H1 (cell line): ENCODE measurements at regions not wholly inside any gene's neighbourhood (a gene's known extent, or its start where the extent isn't known, plus 50 kb on each side); places are given as distances from the start of the nearest gene placed in this dataset.

ENCODE experiments used
- CTCF ChIA-PET: fragments of 300-600 bp; sonication (Branson Sonifier 250); formaldehyde crosslinking; loops from one replicate; lab custom pipeline; 2021; ENCODE audit not compliant: partially characterized antibody; lab: Charles Lee
- POLR2A ChIA-PET: fragments of 300-600 bp; sonication (Branson Sonifier 250); formaldehyde crosslinking; loops from one replicate; lab custom pipeline; 2021; ENCODE audit warnings: inconsistent platforms; ENCODE audit not compliant: partially characterized antibody; lab: Charles Lee
- DNase-seq, 2 experiments: peaks; one replicate each; pipeline versions ENCODE4 v3.0.0 to v3.0.0-alpha.2; 2010 to 2022; ENCODE audit warnings: low spot score in 2 of 2, low read depth in 1 of 2, mixed read lengths in 1 of 2
- FAIRE-seq: peaks from 2 replicates; lab custom pipeline; 2011; peaks lifted over from hg19 to GRCh38; lab: Jason Lieb, UNC
- H2AFZ ChIP-seq: 2 replicates; pipeline ENCODE4 v1.8.1; 2012; ENCODE audit warnings: low read length, inconsistent platforms
- H2AK5ac ChIP-seq: 2 replicates; pipeline ENCODE4 v1.6.1; 2013; ENCODE audit warnings: low read depth, low read length
- H2BK120ac ChIP-seq: replicated peaks from 2 replicates; pipeline ENCODE3; 2013; ENCODE audit warnings: low read depth, low read length, inconsistent platforms
- H2BK12ac ChIP-seq: 2 replicates; pipeline ENCODE4 v1.6.1; 2013; ENCODE audit warnings: low read depth, low read length
- H2BK15ac ChIP-seq: 2 replicates; pipeline ENCODE4 v1.6.1; 2013; ENCODE audit warnings: low read length
- H2BK20ac ChIP-seq: 2 replicates; pipeline ENCODE4 v1.6.1; 2013; ENCODE audit warnings: low read length
- H2BK5ac ChIP-seq: 2 replicates; pipeline ENCODE4 v1.6.1; 2013; ENCODE audit warnings: low read depth, low read length
- H3K14ac ChIP-seq: 2 replicates; pipeline ENCODE4 v1.6.1; 2013; ENCODE audit warnings: inconsistent platforms; ENCODE audit not compliant: insufficient read length
- H3K18ac ChIP-seq: 2 replicates; pipeline ENCODE4 v1.6.1; 2013; ENCODE audit warnings: low read length; ENCODE audit errors: extremely low read depth
- H3K23ac ChIP-seq: 2 replicates; pipeline ENCODE4 v1.6.1; 2013; ENCODE audit warnings: inconsistent platforms; ENCODE audit not compliant: insufficient read length
- H3K23me2 ChIP-seq: 2 replicates; pipeline ENCODE4 v1.6.1; 2013; ENCODE audit warnings: low read depth, low read length
- H3K27ac ChIP-seq: 2 replicates; pipeline ENCODE4 v1.6.1; 2011; ENCODE audit warnings: low read depth, low read length, inconsistent platforms
- H3K27me3 ChIP-seq, 4 experiments: replicated peaks in 1 of 4; 1 replicate in 1 of 4; 2 replicates in 3 of 4; pipeline versions ENCODE4 v1.6.1 to v1.8.1; 2011 to 2013; ENCODE audit warnings: low read length in 3 of 4, mild to moderate bottlenecking in 3 of 4, inconsistent platforms in 2 of 4, mixed read lengths in 2 of 4, moderate library complexity in 1 of 4; ENCODE audit not compliant: control insufficient read depth in 3 of 4, insufficient read depth in 3 of 4; ENCODE audit errors: extremely low read depth in 1 of 4
- H3K36me3 ChIP-seq, 4 experiments: 2 replicates each; pipeline versions ENCODE4 v1.6.1 to v1.8.1; 2011 to 2013; ENCODE audit warnings: mild to moderate bottlenecking in 4 of 4, low read length in 3 of 4, moderate library complexity in 2 of 4, control low read depth in 1 of 4, inconsistent platforms in 1 of 4; ENCODE audit not compliant: insufficient read depth in 4 of 4, control insufficient read depth in 2 of 4
- H3K4ac ChIP-seq: replicated peaks from 2 replicates; pipeline ENCODE3; 2013; ENCODE audit warnings: low read length, low read depth, mixed read lengths, inconsistent platforms; ENCODE audit not compliant: insufficient read length
- H3K4me1 ChIP-seq, 4 experiments: replicated peaks in 1 of 4; 1 replicate in 1 of 4; 2 replicates in 3 of 4; pipeline versions ENCODE4 v1.6.1 to v1.8.1; 2011 to 2013; ENCODE audit warnings: low read length in 3 of 4, inconsistent platforms in 2 of 4, mixed read lengths in 1 of 4; ENCODE audit not compliant: insufficient read depth in 4 of 4, control insufficient read depth in 3 of 4
- H3K4me2 ChIP-seq, 2 experiments: 2 replicates each; pipeline versions ENCODE4 v1.6.1 to v1.8.1; 2011 to 2013; ENCODE audit warnings: low read depth in 2 of 2, low read length in 2 of 2, control low read depth in 1 of 2, inconsistent platforms in 1 of 2, mild to moderate bottlenecking in 1 of 2; ENCODE audit not compliant: insufficient read depth in 1 of 2
- H3K4me3 ChIP-seq, 4 experiments: fragments of 200-600, 300-600 bp in 1 of 4; sonication (generic), shearing (Covaris generic), sonication (Bioruptor Twin) in 1 of 4; 2 replicates each; pipeline versions ENCODE4 v1.5.1 to v1.8.1; 2011 to 2016; ENCODE audit warnings: low read length in 4 of 4, low read depth in 3 of 4, control low read depth in 2 of 4, inconsistent platforms in 2 of 4, mild to moderate bottlenecking in 2 of 4, mixed read lengths in 1 of 4, moderate library complexity in 1 of 4; ENCODE audit not compliant: insufficient read depth in 2 of 4; ENCODE audit errors: extremely low read depth in 1 of 4
- H3K56ac ChIP-seq: replicated peaks from 2 replicates; pipeline ENCODE3; 2013; ENCODE audit warnings: low read depth, mild to moderate bottlenecking, mixed read lengths, low read length, inconsistent platforms; ENCODE audit not compliant: insufficient read length
- H3K79me1 ChIP-seq: 2 replicates; pipeline ENCODE4 v1.6.1; 2013; ENCODE audit warnings: low read depth, low read length, control low read depth
- H3K79me2 ChIP-seq, 2 experiments: 2 replicates each; pipeline versions ENCODE4 v1.6.1 to v1.8.1; 2012 to 2013; ENCODE audit warnings: low read length in 2 of 2, mild to moderate bottlenecking in 2 of 2, inconsistent platforms in 1 of 2; ENCODE audit not compliant: insufficient read depth in 2 of 2, control insufficient read depth in 1 of 2
- H3K9ac ChIP-seq, 4 experiments: replicated peaks in 1 of 4; 1 replicate in 1 of 4; 2 replicates in 3 of 4; pipeline versions ENCODE4 v1.6.1 to v1.8.1; 2011 to 2013; ENCODE audit warnings: low read depth in 3 of 4, low read length in 3 of 4, control low read depth in 2 of 4, mild to moderate bottlenecking in 2 of 4, moderate library complexity in 2 of 4, inconsistent platforms in 1 of 4; ENCODE audit errors: extremely low read depth in 1 of 4
- H3K9me3 ChIP-seq, 2 experiments: 2 replicates each; pipeline versions ENCODE4 v1.6.1 to v1.8.1; 2012 to 2013; ENCODE audit warnings: mild to moderate bottlenecking in 2 of 2, moderate library complexity in 2 of 2, control low read depth in 1 of 2, inconsistent platforms in 1 of 2, low read depth in 1 of 2, low read length in 1 of 2, mixed read lengths in 1 of 2; ENCODE audit not compliant: insufficient read depth in 2 of 2
- H4K20me1 ChIP-seq, 2 experiments: replicated peaks in 1 of 2; 2 replicates each; pipeline versions ENCODE3 to v1.8.1; 2011 to 2013; ENCODE audit warnings: inconsistent platforms in 2 of 2, low read length in 2 of 2, mild to moderate bottlenecking in 1 of 2; ENCODE audit not compliant: insufficient read depth in 2 of 2, control insufficient read depth in 1 of 2
- H4K5ac ChIP-seq: 2 replicates; pipeline ENCODE4 v1.6.1; 2013; ENCODE audit warnings: low read length, low read depth, mixed read lengths, inconsistent platforms; ENCODE audit not compliant: insufficient read length
- H4K8ac ChIP-seq: 2 replicates; pipeline ENCODE4 v1.8.0; 2013; ENCODE audit warnings: mild to moderate bottlenecking, moderate library complexity, low read length, inconsistent platforms; ENCODE audit not compliant: insufficient read depth; ENCODE audit errors: extremely low read depth
- H4K91ac ChIP-seq: replicated peaks from 2 replicates; pipeline ENCODE3; 2013; ENCODE audit warnings: low read length, mixed read lengths, inconsistent platforms; ENCODE audit not compliant: insufficient read length
- ATF2 ChIP-seq: IDR thresholded peaks from 2 replicates; pipeline ENCODE4 v1.6.1; 2012; ENCODE audit warnings: low read length, inconsistent platforms
- BRCA1 ChIP-seq: IDR thresholded peaks from 2 replicates; pipeline ENCODE4 v1.6.1; 2012; ENCODE audit warnings: low read depth, low read length, improper control_type of control experiment
- EP300 ChIP-seq, 2 experiments: IDR thresholded peaks; 1 replicate in 1 of 2; 2 replicates in 1 of 2; pipeline ENCODE4 v1.6.1; 2011 to 2012; ENCODE audit warnings: low read depth in 2 of 2, low read length in 2 of 2, mild to moderate bottlenecking in 2 of 2, borderline replicate concordance in 1 of 2, inconsistent platforms in 1 of 2, moderate library complexity in 1 of 2
- GABPA ChIP-seq: IDR thresholded peaks from 2 replicates; pipeline ENCODE4 v1.6.1; 2011; ENCODE audit warnings: mild to moderate bottlenecking, low read length, moderate library complexity, borderline replicate concordance; ENCODE audit not compliant: insufficient read depth
- JUND ChIP-seq: IDR thresholded peaks from 2 replicates; pipeline ENCODE4 v1.6.1; 2011; ENCODE audit warnings: mild to moderate bottlenecking, improper control_type of control experiment, low read length
- KDM4A ChIP-seq: IDR thresholded peaks from one replicate; pipeline ENCODE4 v1.7.1; 2012; ENCODE audit warnings: low read depth, mild to moderate bottlenecking, moderate library complexity, low read length, inconsistent platforms; ENCODE audit not compliant: severe bottlenecking
- NANOG ChIP-seq: IDR thresholded peaks from 2 replicates; pipeline ENCODE4 v1.6.1; 2011; ENCODE audit warnings: low read length, low read depth, mild to moderate bottlenecking, inconsistent platforms; ENCODE audit not compliant: insufficient read depth, poor library complexity, severe bottlenecking
- PHF8 ChIP-seq: fragments of 200-600 bp; sonication (generic); conservative IDR thresholded peaks from 2 replicates; pipeline ENCODE4 v1.7.1; 2012; ENCODE audit warnings: low read depth, mild to moderate bottlenecking, inconsistent platforms, low read length, moderate library complexity
- POLR2A ChIP-seq, 2 experiments: IDR thresholded peaks; 1 replicate in 1 of 2; 2 replicates in 1 of 2; pipeline ENCODE4 v1.6.1; 2011; ENCODE audit warnings: low read depth in 2 of 2, low read length in 2 of 2, mild to moderate bottlenecking in 2 of 2; ENCODE audit errors: control extremely low read depth in 1 of 2
- RAD21 ChIP-seq, 2 experiments: IDR thresholded peaks in 1 of 2; conservative IDR thresholded peaks in 1 of 2; 2 replicates each; pipeline ENCODE4 v1.6.1; 2011; ENCODE audit warnings: low read depth in 2 of 2, low read length in 2 of 2, improper control_type of control experiment in 1 of 2, inconsistent platforms in 1 of 2, mild to moderate bottlenecking in 1 of 2, moderate library complexity in 1 of 2
- RFX5 ChIP-seq: IDR thresholded peaks from 2 replicates; pipeline ENCODE4 v1.6.1; 2011; ENCODE audit warnings: low read depth, low read length, improper control_type of control experiment, borderline replicate concordance
- TBP ChIP-seq: IDR thresholded peaks from 2 replicates; pipeline ENCODE4 v1.6.1; 2011; ENCODE audit warnings: low read depth, low read length, improper control_type of control experiment
- WGBS, 2 experiments: shearing (Covaris generic) in 1 of 2; methylation state at CpG; one replicate each; pipeline versions ENCODE4 v1.1.6 to v1.1.7; 2013 to 2015; ENCODE audit warnings: low lambda C conversion rate in 2 of 2, mixed read lengths in 2 of 2, inconsistent platforms in 1 of 2, low coverage in 1 of 2, missing lambda C conversion rate in 1 of 2; ENCODE audit not compliant: insufficient replicate concordance in 2 of 2, insufficient coverage in 1 of 2, insufficient read length in 1 of 2; ENCODE audit errors: extremely low coverage in 1 of 2, missing lambda C conversion rate in 1 of 2; 5-methylcytosine and 5-hydroxymethylcytosine counted together

DNA sequence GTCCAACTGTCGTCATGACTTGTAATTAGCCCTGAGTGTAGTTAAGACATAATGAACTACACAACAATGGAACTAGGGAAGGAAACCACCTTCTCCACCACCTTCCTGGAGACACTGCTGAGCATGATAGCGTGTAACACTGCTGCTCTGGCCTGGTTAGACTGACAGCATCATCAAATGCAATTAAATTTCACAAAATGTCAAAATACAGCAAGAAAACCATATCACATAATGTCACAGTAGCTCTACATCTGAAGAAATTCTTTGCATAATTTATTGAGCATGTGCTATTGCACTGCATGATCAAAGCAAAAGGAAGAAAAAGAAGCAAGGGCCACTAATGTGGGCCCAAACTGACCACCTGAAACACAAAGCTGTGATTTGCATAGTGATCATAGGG, 321.8 kb upstream of the TMTC1 start:
- H2BK120ac ChIP-seq = no peak overlapping the region
- H4K5ac ChIP-seq = no peak overlapping the region
- peaks cover 0 to 4% of the 10 kb centered on the region in 2 experiments; a peak in 1 of 4 replicates for H3K9me3 ChIP-seq
- no peaks in the 10 kb centered on the region for H3K79me2 ChIP-seq
- POLR2A ChIA-PET = no interaction called here
- FAIRE-seq (no peak), DNase-seq (no peak)
- no peak overlapping the region for H2AK5ac ChIP-seq
- 89% methylated on average over 2 of the region's 2 CpGs; no CpG with 5 or more reads in 1 of the 2 experiments for WGBS, 2 experiments
- H3K14ac ChIP-seq = no peak overlapping the region
- H3K23me2 ChIP-seq = no peaks in the 10 kb centered on the region
- no peak overlapping the region for H3K4ac ChIP-seq
- no peak overlapping the region for H2BK5ac ChIP-seq
- no peaks in the 10 kb centered on the region for H3K79me1 ChIP-seq
- H3K4me3 ChIP-seq = no peak overlapping the region
- no peak overlapping the region for H3K56ac ChIP-seq
- no peak overlapping the region for H2BK15ac ChIP-seq
- H3K4me2 ChIP-seq = no peak overlapping the region
- no peak overlapping the region for H3K23ac ChIP-seq
- no peaks in the 10 kb centered on the region for H4K20me1 ChIP-seq
- H2BK12ac ChIP-seq = no peak overlapping the region
- no peak for TF ChIP-seq EP300 (IDR thresholded peaks at IDR 0.05; ENCODE audit: borderline replicate concordance in 1 of 2, low read depth in 2 of 2, low read length in 2 of 2)
- TF ChIP-seq ATF2 = no peak
- TF ChIP-seq GABPA = no peak
- TF ChIP-seq JUND = no peak
- TF ChIP-seq KDM4A = no peak
- TF ChIP-seq PHF8 = no peak
- no peak for TF ChIP-seq RFX5
- no peak for TF ChIP-seq TBP
- no peak for TF ChIP-seq POLR2A (IDR thresholded peaks at IDR 0.05; ENCODE audit: control extremely low read depth in 1 of 2, low read depth in 2 of 2, low read length in 2 of 2)
- no peak for TF ChIP-seq NANOG
- no peak for TF ChIP-seq RAD21 (IDR thresholded peaks at IDR 0.05 in 1 of 2, conservative IDR thresholded peaks at IDR 0.05 in 1 of 2; ENCODE audit: low read depth in 2 of 2, low read length in 2 of 2)
- TF ChIP-seq BRCA1 = no peak
- H2AFZ ChIP-seq = no peak overlapping the region
- no peaks in the 10 kb centered on the region for H3K27me3 ChIP-seq
- H3K9ac ChIP-seq = no peak overlapping the region
- H4K8ac ChIP-seq = no peak overlapping the region
- no peaks in the 10 kb centered on the region for H3K4me1 ChIP-seq
- no peak overlapping the region for H2BK20ac ChIP-seq
- no peaks in the 10 kb centered on the region for H3K36me3 ChIP-seq
- CTCF ChIA-PET = interaction anchor here (1.2 kb wide), 1 partner anchor 31 kb away, joined by 4 read pairs; no protein-coding TSS in a partner anchor
- no peak overlapping the region for H3K27ac ChIP-seq
- no peak overlapping the region for H3K18ac ChIP-seq
- H4K91ac ChIP-seq = no peak overlapping the region
